NCI-H446 (cell line): ENCODE measurements at regions not wholly inside any gene's neighbourhood (a gene's known extent, or its start where the extent isn't known, plus 50 kb on each side); places are given as distances from the start of the nearest gene placed in this dataset.

Experiments
- DNase-seq, 2 experiments: peaks; one replicate each; lab custom pipeline; 2025; lab: John Stamatoyannopoulos, UW

- no peak for DNase-seq
Measured at GRCh38 chr9:84450029-84450428, 109.5 kb upstream of the SLC28A3 start.

GRCh38 chr9:84456527-84456926 lies 116.0 kb upstream of the SLC28A3 start:
- DNase-seq, result no peak

DNA sequence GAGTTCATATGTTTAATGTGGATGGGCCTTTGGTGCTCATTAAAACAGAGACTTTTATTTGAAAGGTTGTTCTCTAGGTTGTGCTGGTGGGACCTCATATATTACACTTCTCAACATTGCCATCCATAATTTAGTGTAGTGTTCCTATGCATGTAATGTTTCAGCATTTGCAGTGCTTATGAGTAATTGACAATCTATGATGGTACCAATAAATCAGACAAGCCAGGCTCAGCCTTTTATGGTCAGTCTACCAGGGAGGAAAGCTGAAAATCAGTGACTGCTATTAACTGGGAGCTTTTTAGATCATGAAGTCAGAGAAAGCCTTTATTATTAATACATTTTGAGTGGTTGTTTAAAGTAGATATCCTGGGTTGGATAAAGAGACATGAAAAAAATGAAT lies 120.1 kb upstream of the SLC28A3 start:
- no peak for DNase-seq

GRCh38 chr9:84463272-84463671 lies 122.7 kb upstream of the SLC28A3 start:
- no peak for DNase-seq

DNA sequence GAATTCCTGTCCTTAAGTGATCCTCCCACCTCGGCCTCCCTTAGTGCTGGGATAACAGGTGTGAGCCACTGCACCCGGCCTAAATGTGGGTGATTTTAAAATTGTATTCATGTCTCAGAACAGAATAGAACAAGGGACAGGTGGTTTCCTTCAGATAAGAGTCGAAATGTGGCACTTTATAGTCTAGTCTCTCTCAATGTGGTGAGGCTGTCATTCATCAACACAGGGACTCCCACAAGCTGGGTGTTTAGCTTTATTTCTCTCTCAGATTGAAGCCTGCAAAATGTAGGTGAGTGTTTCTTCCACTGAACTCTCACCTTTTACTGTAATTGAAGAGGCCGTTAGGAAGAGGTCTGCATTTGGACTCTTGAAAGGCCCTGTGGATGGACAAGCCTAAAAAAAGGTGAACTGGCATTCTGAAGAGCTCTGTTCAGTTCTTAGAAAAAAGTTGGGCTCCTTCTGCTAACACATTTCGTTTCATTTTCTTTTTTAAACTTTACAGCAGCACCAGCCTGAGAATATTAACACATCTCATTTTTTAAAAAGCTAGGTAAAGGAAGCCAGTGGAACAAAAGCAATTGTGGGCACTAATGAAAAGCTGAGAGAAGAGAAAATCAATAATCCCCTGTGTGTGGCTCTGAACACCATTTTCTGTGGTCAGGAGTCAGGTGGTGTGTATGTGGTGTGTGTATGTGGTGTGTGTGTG lies 126.2 kb upstream of the SLC28A3 start:
- DNase-seq, result no peak

DNA sequence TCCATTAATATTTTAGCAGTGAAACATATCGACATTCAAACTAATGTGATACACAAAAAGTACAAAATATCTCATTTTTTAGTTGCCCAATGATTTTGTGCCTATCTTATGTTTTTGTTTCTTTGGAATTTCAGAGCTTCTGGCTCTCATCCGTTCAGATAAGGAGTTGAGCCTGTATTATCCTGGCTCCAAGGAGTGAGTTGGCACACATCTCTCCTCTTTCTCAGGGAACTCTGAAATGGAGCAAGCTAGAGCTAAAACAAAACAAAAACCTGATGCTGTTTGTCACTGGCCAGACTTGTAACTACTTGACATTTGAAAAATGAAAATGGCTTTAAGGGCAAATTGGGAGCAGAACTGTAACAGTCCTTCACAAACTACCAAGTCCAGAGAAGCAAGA lies 131.3 kb upstream of the SLC28A3 start:
- DNase-seq, result no peak

DNA sequence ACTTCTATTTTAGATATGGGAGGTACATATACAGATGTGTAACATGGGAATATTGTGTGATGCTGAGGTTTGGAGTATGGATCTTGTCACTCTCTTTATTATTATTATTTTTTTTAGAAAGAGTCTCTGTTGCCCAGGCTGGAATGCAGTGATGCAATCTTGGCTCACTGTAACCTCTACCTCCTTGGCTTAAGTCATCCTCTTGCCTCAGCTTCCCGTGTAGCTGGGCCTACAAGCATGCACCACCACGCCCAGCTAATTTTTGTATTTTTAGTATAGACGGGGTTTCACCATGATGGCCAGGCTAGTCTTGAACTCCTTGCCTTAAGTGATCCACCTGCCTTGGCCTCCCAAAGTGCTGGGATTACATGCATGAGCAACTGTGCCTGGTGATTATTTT lies 138.4 kb upstream of the SLC28A3 start:
- DNase-seq, result no peak

- no peak for DNase-seq
Measured at GRCh38 chr9:84480071-84480470, 139.5 kb upstream of the SLC28A3 start.

GRCh38 chr9:84481231-84481630 lies 140.7 kb upstream of the SLC28A3 start:
- DNase-seq, result no peak

GRCh38 chr9:84481636-84482218 lies 141.2 kb upstream of the SLC28A3 start:
- no peak for DNase-seq

- no peak for DNase-seq
Measured at GRCh38 chr9:84482607-84483006, 142.0 kb upstream of the SLC28A3 start.

DNA sequence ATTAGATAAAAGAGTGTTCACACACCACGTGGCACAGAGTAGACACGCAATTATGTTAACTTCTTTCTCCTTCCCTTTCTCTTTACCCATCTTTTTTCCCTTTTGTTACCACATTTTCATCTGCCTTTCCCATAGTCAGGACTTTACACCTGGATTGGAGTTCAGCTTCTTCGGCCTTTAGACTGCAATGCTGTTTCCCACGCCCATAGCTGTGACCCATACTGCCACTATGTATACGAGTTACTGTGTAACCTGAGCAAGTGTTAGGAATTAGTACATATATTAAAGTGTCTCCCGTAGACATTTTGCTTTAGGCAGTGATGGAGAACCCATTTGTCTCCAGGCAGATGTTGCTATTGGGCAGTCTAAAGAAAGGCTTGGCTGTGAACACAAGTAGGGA lies 143.6 kb upstream of the SLC28A3 start:
- DNase-seq, result no peak

DNA sequence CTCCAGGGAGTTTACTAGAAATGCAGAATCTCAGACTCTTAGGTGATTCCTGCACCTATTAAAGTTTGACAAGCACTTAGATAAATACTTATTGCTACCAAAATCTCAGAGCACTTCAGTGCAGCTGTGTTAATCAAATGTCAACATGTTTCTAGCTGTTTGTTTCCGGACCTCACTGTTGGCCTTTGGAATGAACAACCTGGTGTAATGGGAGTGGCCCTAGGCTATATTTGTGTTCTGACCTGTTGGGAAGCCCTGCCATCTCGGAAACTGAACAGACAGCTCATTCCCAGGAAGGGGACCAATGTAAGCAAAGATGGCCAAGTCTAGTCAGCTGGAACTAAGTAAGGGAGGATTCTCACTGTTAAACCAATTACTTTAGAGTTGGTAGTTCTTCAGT lies 145.0 kb upstream of the SLC28A3 start:
- DNase-seq, result no peak

DNA sequence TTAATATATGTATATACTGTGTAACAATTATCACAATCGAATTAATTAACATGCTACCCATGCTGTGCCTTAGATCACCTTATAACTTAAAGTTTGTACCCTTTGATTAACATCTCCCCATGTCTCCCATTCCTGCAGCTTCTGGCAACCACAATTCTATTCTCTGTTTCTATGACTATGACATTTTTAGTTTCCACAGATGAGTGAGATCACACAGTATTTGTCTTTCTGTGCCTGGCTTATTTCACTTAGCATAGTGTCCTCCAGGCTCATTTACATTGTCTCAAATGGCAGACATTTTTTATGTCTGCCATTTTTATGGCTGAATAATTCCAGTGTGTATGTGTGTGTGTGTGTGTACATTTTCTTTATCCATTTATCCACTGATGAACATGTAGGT lies 146.1 kb upstream of the SLC28A3 start:
- no peak for DNase-seq

DNA sequence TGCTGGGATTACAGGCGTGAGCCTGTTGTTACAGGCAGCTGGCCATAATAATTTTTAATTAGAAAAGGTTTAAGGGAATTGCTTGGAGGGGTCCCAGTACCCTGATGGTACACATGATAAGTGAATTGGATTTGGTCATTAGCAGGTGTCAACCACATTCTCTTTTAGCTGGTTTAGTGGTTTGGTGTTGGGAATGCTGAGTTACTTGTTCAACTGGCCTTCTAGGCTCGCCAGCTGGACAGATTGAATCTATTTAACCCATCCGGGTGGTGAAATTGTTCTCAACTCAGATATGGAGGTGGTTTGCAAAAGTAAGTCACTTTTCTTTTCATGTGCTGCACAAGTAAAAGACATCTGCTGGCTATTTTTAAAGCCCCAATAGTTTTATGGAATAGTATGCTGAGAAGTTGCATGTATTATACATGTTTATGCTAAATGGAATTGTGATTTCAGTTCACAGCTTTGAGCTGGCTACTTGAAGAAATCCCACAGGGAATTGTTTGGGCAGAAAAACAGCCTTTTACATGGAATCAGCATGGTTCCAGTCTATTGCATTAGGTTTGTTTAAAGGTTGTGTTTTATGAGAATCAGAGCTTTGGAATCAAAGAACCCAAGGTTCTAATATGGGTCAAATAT lies 149.8 kb upstream of the SLC28A3 start:
- no peak for DNase-seq

- no peak for DNase-seq
Measured at GRCh38 chr9:84490842-84491325, 150.3 kb upstream of the SLC28A3 start.

DNA sequence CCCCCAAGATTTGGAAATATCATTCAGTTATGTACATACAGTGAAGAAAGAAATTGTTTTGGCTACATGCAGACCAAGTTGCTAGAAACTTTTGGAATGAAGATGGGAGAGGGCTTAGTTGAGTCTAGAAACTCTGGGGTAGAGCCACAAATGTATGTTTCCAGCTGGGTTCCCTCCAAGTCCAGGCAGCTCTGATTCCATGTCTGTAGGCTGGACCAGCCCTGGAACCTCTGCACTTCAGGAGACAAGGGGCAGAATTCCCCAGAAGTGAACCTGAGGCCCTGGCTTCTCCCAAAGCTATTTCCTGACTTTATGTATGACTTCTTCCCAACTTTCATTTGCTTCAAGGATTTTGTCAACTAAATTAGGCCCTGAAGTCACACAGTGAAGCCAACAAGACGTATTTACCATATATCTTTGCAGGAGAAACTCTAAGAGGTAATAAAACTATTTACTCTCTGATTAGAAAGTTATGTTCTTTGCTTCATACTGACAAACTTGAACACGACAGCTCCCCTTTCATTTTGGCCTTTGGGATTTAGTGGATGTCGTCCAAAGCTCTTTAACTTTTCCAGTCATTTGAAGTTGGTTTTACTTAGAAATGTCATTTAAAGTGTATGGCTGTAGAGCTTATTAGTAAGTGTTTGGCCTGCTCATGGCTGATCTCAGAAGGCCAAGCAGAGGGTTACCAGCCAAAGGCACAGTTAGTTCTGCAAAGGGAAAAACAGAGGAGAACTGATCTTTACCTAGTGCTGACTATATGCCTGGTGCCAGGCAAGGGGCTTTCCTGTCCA lies 152.0 kb upstream of the SLC28A3 start:
- no peak for DNase-seq

DNA sequence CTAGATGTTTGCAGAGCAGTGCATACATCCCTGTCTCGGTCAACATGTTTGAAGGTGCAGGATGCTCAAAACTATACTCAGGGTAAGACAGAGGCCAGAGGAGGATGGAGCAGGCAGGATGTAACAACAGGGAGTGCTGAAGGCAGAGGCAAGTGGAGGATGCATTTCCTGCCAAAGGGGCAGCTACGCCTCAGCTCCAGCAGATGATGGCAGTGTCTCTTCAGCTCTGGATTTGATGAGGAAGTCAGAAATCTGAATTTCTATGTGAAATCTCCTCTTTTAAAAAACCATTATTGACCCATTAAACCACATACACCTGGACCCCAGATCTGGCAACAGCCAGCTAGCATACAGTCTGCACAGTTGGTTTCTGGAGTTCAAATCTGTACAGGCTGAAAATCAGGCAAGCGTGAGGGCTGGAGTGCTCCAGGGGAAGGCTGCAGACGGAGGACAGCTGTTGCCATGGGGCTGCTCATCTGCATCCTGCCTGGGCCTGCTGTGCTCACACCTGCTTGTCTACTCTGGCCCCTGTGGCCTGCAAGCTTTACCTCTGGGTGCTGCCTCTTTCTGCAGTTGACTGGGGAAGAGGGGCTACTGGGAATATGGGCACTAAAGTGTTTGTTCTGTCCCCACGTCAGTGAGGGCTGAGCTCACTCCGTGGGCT lies 152.9 kb upstream of the SLC28A3 start:
- no peak for DNase-seq

DNA sequence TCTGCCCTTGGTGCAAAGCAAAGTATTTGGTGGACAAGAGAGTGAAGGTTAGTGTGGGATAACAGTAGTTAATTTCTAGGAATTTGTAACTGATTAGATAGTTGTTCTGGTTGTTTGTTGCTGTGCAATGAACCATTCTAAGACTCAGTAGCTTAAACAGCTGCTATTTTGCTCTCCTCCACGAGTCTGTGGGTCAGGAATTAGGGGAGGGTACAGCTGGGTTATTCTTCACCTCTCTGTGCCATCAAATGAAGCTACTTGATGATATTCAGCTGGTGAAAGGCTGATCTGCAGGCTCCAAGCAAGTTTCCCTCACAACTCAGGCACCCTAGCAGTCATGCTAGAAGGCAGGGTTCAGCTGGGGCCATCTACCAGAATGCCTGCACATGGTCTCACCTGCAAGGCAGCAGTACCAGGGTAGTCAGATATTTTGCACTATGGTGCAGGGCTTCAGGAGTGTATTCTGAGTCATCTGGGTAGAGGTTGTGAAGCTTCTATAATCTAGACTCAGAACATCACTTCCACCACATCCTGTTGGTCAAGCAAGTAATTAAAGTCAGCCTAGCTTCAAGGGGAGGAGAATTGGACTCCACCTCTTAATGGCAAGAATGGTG lies 159.5 kb upstream of the SLC28A3 start:
- no peak for DNase-seq

DNA sequence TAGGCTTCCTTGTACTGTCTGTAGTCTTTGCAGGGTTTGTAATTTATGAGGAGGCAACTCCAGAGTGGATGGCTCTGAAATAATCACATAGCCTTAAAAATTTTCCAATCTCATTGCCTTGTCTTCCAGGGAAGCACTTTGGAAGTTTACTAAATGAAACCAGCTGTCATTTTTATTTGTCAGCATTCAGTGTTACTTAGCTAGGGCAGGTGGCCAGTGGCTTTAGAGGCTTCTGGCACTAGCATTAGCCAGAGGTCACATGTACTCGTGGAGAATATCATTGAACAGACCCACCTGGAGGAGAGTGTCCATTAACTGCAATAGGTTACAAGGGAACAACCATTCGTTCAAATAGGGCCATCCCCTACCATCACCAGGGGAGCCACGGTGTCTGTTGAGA lies 160.3 kb upstream of the SLC28A3 start:
- DNase-seq, result no peak

DNA sequence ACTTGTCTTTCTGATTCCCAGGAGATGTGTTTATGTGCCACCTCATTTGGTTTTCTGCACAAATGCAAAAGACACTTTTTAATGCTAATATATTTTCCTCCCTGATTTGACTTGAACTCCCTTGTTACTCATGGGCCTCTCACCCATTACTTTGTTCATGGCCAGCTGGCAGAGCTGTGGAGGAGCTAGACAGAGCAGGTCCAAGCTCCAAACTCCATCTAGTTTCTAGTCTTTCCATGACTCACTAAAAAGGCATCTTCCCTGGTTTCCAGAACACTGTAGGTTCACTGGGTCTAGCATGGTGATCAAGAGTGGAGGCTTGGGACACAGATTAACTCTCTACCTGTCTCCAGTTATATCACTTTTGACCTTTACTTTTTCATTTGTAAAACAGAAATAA lies 161.0 kb upstream of the SLC28A3 start:
- DNase-seq, result no peak

DNA sequence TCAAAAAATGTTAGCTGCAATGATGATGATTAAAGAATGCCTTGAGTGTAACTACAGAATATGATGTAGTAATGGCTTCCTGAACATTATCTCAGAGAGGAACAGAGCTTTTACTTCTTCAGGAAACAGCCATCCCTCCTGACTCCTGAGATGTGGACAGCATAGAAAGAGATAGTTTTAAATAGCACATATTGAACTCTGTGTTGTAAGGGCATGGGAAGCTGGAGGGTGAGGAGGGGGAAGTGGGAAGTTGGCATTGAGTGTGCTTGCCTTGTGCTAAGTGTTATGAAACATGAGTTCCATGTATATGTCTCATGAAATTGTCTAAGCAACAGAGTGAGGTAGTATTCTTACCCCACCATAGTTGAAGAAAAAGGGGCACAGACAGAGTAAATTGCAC lies 161.5 kb upstream of the SLC28A3 start:
- DNase-seq, result no peak
